ENCODE measurements at regions not wholly inside any gene's neighbourhood (a gene's known extent, or its start where the extent isn't known, plus 50 kb on each side); places are given as distances from the start of the nearest gene placed in this dataset.

DNA sequence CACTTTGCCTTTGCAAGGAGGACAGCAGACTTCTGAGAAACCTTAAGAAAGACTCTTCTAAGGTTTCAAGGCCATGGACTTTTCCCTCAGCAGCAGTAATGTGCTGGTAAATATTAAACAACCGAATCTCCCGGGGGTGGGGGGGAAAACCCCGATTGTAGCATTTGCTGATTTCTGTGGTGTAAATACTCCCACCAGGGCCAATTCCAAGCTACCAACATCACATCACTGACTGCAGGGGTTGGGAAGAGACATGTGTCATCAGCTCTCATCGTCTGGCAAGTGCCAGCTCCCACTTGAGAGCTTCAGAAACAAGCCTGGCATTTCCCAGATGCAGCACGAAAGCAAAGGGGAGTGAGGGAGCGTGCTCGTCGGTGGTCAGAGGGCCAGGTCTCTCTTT lies 101.2 kb downstream of the BCOR start:
- peaks cover 4% of the 10 kb centered on the region for H3K9me3 ChIP-seq (ENCODE audit: control insufficient read depth, low read length)
- H3K4me1 ChIP-seq (ENCODE audit: control insufficient read depth, insufficient read depth, low read length) = no peaks in the 10 kb centered on the region
- DNase-seq (ENCODE audit: low read depth) = no peak
- H3K27me3 ChIP-seq (replicated peaks; ENCODE audit: control insufficient read depth, insufficient read depth, low read length) = peaks cover 30% of the 10 kb centered on the region
- H3K4me3 ChIP-seq (ENCODE audit: low read length) = no peak overlapping the region
- H3K9ac ChIP-seq (ENCODE audit: low read length) = no peak overlapping the region
- no peaks in the 10 kb centered on the region for H3K36me3 ChIP-seq (ENCODE audit: control insufficient read depth, insufficient read depth, low read length, severe bottlenecking)

DNA sequence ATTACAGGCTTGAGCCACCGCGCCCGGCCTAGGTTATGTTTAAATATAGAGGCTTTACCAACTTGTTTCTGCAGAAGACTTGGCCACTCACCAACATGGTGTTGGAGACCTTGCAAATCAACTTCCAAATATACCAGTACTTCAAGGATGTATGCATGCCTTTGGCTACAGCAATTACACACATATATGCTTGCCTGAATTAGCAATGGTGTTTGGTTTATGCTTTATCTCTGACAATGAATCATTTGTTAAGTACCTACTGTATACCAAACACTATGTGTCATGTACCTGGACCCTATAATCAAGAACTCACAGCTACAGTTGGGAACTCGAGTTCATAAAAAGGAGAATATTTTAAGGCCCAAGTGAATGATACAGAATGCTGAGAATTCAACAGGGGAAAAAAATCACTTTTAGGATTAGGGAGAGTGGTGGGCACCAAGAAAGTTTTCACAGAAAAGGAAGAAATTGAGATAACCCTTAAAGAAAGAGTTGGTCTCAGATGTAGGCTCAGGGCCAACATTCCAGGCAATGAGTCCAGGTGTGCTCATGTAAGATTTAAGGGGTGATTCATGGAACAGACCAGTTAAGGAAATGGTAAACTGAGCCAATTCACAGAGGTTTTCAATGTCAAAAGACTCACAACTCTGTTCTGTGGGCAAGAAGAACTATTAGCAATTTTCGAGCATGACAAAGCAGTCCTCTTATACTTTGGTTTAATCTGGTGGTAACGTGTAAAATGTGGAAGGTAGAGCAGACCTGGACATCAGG lies 98.9 kb downstream of the BCOR start:
- no peaks in the 10 kb centered on the region for H3K36me3 ChIP-seq (ENCODE audit: control insufficient read depth, insufficient read depth, low read length, severe bottlenecking)
- no peak for DNase-seq (ENCODE audit: low read depth)

More for the DNA sequence above, 98.9 kb downstream of the BCOR start:
- no peak overlapping the region for H3K9ac ChIP-seq (ENCODE audit: low read length)
- peaks cover 7% of the 10 kb centered on the region for H3K4me1 ChIP-seq (ENCODE audit: control insufficient read depth, insufficient read depth, low read length)
- H3K27me3 ChIP-seq (replicated peaks; ENCODE audit: control insufficient read depth, insufficient read depth, low read length) = peaks cover 30% of the 10 kb centered on the region
- peaks cover 4% of the 10 kb centered on the region for H3K9me3 ChIP-seq (ENCODE audit: control insufficient read depth, low read length)
- H3K4me3 ChIP-seq (ENCODE audit: low read length) = no peak overlapping the region
